ENCODE measurements at regions not wholly inside any gene's neighbourhood (a gene's known extent, or its start where the extent isn't known, plus 50 kb on each side); places are given as distances from the start of the nearest gene placed in this dataset.

GRCh38 chr5:3127423-3127911 is 376.0 kb upstream of the IRX2 start:
- H3K9me3 ChIP-seq = no peaks in the 10 kb centered on the region
- H3K27me3 ChIP-seq (ENCODE audit: insufficient read depth in 3 of 3, low read length in 2 of 3) = no peaks in the 10 kb centered on the region
- 86 to 93% (median 87%) methylated on average over 9 of the region's 9 CpGs for WGBS, 3 donors
- no peak overlapping the region for H3K27ac ChIP-seq
- DNase-seq = no peak
- H3K4me3 ChIP-seq = no peak overlapping the region
- H3K36me3 ChIP-seq (ENCODE audit: insufficient read depth in 1 of 2, low read depth in 1 of 2) = no peaks in the 10 kb centered on the region
- no peak for TF ChIP-seq CTCF (IDR thresholded peaks at IDR 0.05)
- no peaks in the 10 kb centered on the region for H3K4me1 ChIP-seq
- ATAC-seq = no peak
- intact Hi-C loops (cut with DNase I) = no loop called here

DNA sequence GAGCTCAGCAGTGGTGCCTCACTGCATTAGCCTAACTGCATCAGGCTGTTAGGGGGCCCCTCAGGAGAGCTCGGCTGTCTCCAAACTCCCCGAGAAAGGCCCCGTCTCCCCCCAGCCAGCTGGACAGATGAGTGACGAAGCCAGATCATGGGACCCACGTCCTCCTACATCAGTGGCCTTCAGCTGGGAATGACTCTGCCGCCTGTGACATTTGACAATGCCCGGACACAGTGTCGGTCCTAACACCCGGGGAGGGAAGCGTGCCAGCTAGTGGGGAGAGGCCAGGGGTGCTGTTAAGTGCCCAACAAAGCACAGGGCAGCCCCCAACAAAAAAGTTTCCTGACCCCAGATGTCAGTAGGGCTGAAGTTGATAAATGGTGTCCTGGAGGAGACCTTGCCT is 375.2 kb upstream of the IRX2 start:
- H3K36me3 ChIP-seq (ENCODE audit: insufficient read depth in 1 of 2, low read depth in 1 of 2) = no peaks in the 10 kb centered on the region
- H3K27me3 ChIP-seq (ENCODE audit: insufficient read depth in 3 of 3, low read length in 2 of 3) = peaks cover 0 to 8% (median 0%) of the 10 kb centered on the region in 3 donors
- no peak for TF ChIP-seq CTCF (IDR thresholded peaks at IDR 0.05)
- 39 to 54% (median 40%) methylated on average over 10 of the region's 10 CpGs for WGBS, 3 donors
- H3K9me3 ChIP-seq = no peaks in the 10 kb centered on the region
- DNase-seq = no peak
- intact Hi-C loops (cut with DNase I) = no loop called here
- H3K4me3 ChIP-seq = no peak overlapping the region
- no peak overlapping the region for H3K27ac ChIP-seq
- no peak for ATAC-seq
- H3K4me1 ChIP-seq = no peaks in the 10 kb centered on the region

DNA sequence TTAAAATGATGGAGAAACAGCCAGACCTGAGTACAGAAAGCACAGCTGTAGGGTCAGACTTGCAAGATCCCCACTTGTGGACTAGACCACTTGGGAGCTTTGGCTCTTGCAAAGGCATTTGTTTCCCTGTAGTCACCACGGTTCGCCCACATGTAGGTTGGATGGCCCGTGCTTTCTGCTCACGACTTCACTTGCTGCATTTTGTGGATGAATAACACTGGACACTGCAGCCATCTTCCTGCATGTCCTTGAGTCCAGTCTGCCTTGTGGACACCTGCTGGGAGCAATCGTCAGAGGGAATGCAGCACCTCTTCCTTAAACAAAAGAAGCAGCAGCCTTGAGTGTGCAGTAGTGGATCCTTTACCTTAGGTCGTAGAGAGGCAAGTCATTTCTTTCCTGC is 372.9 kb upstream of the IRX2 start:
- ATAC-seq (no peak), DNase-seq (no peak)
- Histone ChIP-seq H3K36me3 (ENCODE audit: insufficient read depth in 1 of 2, low read depth in 1 of 2) (no peaks in the 10 kb centered on the region), H3K27ac (no peak overlapping the region), H3K4me1 (no peaks in the 10 kb centered on the region), H3K9me3 (no peaks in the 10 kb centered on the region), H3K27me3 (ENCODE audit: insufficient read depth in 3 of 3, low read length in 2 of 3) (peaks cover 0 to 8% (median 0%) of the 10 kb centered on the region in 3 donors), H3K4me3 (no peak overlapping the region)
- WGBS, 3 donors = 88 to 91% (median 90%) methylated on average over 6 of the region's 6 CpGs
- intact Hi-C loops (cut with DNase I) = no loop called here
- TF ChIP-seq CTCF (IDR thresholded peaks at IDR 0.05) = no peak

GRCh38 chr5:3123763-3124157 is 372.3 kb upstream of the IRX2 start:
- ATAC-seq = no peak
- TF ChIP-seq CTCF (IDR thresholded peaks at IDR 0.05) = no peak
- Histone ChIP-seq H3K9me3 (no peaks in the 10 kb centered on the region), H3K4me1 (no peaks in the 10 kb centered on the region), H3K27ac (no peak overlapping the region), H3K36me3 (ENCODE audit: insufficient read depth in 1 of 2, low read depth in 1 of 2) (no peaks in the 10 kb centered on the region), H3K27me3 (ENCODE audit: insufficient read depth in 3 of 3, low read length in 2 of 3) (peaks cover 0 to 8% (median 0%) of the 10 kb centered on the region in 3 donors), H3K4me3 (no peak overlapping the region)
- 95 to 100% (median 95%) methylated on average over 1 of the region's 1 CpG for WGBS, 3 donors
- intact Hi-C loops (cut with DNase I) = no loop called here
- no peak for DNase-seq

Measured in psoas muscle (tissue), 7 donors.